HG02759 (cell line): ENCODE measurements at regions not wholly inside any gene's neighbourhood (a gene's known extent, or its start where the extent isn't known, plus 50 kb on each side); places are given as distances from the start of the nearest gene placed in this dataset.

Experiments
- ATAC-seq: cut with Tn5 transposase; IDR thresholded peaks from one replicate; pipeline ENCODE4 v1.9.1; 2021; ENCODE audit warnings: mild to moderate bottlenecking, moderate library complexity; ENCODE audit not compliant: unreplicated experiment

DNA sequence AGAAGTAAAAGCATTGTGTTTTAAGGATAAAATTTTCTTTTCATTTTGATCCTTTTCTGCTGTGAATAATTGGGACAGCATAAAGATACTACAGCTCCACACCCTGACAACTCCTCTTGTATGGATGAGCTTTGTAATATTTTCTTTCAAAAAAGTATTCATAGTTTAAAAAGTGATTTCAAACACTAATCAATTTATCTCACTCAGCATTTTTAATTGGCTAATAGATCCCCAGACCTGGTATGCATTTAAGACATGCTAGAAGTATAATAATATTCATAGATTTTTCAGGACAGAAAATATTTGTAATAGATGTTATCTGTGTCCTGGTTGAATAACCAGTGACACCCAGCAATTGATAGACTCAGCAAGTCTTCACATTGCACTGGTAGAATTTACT is 510.7 kb downstream of the RIT2 start:
- no peak for ATAC-seq

DNA sequence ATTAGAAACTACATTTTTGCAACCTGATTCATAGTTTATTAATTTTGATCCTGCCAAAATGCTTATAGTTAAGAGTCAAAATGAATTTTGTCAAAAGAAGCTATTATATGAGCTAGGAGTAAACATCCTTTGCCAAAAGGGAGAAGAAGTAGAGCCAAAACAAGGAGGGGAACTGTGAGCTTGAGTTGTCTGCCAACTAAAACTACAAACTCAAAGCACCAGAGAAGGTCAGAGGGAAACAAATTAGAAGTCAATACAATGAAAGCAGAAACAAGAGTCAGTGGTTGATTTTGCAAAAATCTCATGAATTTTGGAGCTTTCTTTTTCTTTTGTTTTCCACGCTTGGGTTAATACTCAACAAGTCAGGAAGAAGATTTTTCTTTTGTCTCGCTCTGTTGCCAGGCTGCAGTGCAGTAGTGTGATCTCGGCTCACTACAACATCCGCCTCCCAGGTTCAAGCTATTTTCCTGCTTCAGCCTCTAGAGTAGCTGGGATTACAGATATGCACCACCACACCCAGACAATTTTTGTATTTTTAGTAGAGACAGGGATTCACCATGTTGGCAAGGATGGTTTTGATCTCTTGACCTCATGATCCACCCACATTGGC is 508.5 kb downstream of the RIT2 start:
- no peak for ATAC-seq

DNA sequence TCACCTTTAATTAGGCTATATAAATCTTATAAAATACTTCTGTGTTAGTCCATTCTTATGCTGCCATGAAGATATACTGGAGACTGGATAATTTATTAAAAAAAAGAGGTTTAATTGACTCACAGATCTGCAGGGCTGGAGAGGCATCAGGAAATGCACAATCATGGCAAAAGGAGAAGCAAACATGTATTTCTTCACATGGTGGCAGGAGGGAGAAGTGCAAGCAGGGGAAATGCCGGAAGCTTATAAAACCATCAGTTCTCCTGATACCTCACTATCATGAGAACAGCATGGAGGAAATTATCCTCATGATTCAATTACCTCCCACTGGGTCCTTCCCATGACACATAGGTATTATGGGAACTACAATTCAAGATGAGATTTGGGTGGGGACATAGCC is 504.4 kb downstream of the RIT2 start:
- ATAC-seq: no peak

GRCh38 chr18:42614619-42615293 is 500.7 kb downstream of the RIT2 start:
- ATAC-seq: no peak

DNA sequence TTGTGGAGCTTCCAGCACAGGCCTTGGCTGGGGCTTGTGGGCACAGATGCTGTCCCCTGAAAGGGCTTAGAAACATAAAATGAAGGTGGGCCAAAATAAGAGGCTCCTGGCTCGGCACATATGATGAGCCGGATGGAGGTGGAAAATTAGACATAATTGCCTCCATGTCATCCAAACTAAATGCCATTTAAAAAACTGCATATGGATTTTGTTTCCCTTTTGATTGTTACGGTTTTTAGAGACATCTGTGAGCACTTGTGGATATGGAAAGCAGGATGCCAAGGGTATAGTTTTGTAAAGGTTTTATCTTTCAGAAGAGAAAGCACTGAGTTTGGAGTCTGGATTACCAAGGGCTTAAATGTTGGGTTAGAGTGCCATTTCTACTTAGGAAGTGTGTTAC is 498.3 kb downstream of the RIT2 start:
- no peak for ATAC-seq

GRCh38 chr18:42619771-42620170 is 495.7 kb downstream of the RIT2 start:
- no peak for ATAC-seq

- ATAC-seq: no peak
Observed at GRCh38 chr18:42620657-42621056, 494.8 kb downstream of the RIT2 start.

DNA sequence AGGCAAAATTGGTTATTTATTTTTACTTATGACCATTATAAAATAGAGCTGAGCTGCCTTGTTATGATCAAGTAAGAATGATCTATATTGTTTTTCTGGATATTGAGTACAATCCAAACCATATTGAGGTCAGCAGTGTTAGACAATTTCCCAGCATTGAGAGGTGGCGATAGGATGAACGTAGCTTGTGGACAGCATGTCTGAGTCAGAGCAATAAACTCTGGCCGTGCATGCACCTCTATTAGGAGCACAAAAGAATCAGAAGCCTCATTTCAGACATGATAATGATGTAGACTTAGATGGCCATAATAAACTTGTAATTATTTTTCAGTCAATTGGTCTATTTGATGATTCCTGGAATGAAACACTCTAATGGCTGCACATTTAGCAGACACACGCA is 491.6 kb downstream of the RIT2 start:
- no peak for ATAC-seq

DNA sequence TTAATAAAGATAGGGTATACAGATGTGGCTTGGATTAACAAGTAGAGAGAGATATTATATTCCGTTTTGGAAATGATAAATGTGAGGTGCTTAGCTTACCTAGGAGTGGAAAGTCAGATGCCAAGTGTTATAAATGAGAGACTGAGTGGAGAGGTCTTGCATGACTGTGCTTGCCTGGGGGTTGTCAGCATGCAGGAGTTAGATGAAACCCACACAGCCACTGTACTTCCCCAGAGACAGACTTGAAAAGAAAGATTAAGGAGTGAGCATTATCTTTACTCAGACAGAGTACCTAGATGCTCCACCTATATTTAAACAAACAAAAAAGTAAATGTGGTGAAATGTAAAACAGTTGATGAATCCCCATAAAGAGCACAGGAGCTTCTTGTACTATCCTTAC is 482.7 kb downstream of the RIT2 start:
- no peak for ATAC-seq

DNA sequence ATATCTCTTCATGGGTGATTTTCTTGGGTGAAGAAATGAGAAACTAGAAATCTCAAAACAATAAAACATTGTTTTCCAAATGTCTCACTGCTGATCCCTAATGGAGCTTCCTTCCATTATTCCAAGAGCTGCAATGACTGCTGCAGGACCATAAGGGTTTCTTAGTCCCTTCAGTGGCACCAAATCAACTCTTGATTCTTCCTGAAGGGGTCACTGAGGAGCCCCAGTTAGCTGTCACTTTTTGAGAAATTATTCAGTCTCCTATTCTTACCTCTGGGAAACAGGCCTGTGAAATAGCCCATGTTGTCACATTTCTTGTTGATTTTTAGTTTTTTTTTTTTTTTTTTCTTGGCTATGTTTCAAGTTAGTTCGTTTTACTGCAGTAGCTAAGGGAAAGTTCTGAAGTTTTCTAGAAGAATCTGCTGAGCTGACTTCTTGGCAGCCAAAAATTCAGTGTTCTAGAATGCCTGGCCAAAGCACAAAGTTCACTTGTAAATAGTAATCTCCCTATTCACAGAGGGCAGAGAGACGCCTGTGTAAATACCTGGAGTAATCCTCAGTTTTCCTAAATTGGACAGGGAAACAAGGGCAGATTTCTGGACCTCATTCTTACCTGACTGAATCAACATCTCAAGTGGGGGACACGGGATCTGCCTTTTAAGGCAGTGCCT is 480.0 kb downstream of the RIT2 start:
- no peak for ATAC-seq

GRCh38 chr18:42636309-42636708 is 479.2 kb downstream of the RIT2 start:
- no peak for ATAC-seq

DNA sequence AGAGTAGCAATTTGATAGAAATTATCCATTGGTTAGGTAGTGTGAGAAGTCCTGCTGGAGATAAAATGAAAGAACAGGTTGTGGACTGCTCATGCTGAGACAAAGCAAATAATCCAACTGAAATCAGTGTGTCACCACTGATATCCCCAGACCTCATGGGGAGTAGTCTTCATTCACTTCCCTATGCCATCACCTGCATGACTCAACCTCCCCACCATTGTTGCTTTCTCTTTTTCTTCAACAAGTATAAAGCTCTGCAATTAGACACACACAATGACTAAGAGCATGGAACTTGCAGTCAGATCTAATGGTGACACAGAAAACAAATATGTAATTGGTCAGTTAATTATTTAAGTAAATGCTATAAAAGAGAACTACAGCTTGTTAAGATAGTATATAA is 475.3 kb downstream of the RIT2 start:
- no peak for ATAC-seq

- ATAC-seq: no peak
Observed at GRCh38 chr18:42641996-42642395, 473.5 kb downstream of the RIT2 start.

GRCh38 chr18:42644729-42645131 is 470.8 kb downstream of the RIT2 start:
- ATAC-seq: no peak

DNA sequence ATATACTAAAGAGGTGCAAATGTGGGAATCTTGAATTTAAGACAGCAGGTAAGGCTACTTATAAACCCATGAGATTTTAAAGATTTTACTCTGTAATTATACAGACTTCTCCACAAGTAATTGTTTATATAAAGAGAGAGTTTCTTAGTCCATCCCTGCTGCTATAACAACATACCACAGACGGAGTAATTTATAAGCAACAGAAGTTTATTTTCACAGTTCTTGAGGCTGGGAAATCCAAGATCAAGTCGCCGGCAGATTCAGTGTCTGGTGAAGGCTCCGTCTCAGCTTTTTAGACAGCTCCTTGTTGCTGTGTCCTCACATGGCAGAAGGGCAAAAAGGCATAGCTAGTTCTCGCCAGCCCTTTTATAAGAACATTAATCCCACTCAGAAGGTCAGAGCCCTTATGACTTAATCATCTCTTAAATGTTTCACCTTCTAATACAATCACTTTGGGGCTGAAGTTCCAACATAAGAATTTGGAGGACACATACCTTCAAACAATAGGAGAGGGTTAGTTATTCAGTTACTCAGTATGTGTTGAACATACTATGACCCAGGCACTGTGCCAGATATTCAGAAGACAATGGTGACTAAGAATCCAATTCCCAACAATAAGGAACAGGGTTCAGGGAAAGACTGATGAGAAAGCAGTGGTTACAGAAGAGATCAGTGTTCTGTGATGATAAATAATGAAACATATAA is 466.0 kb downstream of the RIT2 start:
- no peak for ATAC-seq

DNA sequence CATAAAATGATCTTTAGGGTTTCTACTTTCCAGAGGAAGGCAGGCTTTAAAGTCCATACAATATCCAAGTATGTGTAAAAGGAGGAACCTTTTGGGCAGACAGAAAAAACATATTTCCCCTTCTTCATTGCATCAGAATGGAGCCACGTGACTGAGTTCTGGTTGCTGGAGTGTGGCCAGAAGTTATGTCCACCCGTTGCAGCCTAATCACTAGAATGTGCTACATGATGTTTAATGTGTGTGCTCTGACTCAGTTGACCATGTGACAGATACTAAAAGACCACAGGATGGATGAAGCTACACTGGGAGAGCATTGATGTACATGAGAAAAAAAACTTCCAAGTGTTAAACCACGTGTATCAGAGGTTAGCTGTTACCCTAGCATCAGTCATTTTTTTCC is 460.9 kb downstream of the RIT2 start:
- no peak for ATAC-seq

- no peak for ATAC-seq
Observed at GRCh38 chr18:42657551-42657950, 457.9 kb downstream of the RIT2 start.

DNA sequence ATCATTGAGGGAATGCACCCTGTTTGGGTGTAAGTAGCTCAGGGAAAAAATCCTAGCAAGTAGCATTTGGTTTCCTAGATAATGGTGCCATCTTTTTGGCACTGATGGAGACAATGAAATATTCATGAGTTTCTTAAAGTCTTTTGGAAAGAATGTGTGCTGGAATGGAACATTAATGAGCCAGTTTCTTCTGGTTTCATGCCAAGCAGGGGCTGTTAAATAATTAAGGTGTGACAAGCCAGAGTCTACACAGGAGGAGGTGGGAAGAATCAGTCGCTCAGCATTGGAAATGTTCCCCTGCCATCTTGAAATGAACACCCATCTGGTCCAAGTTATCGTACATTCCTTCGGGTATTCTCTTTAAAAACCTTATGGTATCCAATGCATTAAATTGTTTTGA is 457.3 kb downstream of the RIT2 start:
- ATAC-seq: no peak

DNA sequence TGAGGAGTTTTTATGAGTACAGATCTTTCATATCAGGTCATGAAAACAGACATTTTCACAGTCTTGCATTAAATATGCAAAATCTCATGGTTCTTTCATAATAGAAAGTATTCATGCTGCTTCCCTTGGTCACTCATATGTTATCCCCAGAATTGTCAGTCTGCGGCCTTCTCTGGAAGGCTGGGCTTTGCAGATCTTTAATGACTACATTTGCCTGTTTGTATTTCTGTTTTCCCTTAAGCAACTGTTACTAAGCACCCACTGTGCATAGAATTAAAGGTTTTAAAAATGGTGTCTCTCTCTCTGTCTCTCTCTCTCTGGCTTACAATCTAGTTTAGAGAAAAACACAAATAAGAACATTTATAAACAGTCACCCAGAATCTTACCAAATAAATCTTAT is 456.3 kb downstream of the RIT2 start:
- no peak for ATAC-seq

GRCh38 chr18:42670860-42671259 is 444.6 kb downstream of the RIT2 start:
- ATAC-seq: no peak

DNA sequence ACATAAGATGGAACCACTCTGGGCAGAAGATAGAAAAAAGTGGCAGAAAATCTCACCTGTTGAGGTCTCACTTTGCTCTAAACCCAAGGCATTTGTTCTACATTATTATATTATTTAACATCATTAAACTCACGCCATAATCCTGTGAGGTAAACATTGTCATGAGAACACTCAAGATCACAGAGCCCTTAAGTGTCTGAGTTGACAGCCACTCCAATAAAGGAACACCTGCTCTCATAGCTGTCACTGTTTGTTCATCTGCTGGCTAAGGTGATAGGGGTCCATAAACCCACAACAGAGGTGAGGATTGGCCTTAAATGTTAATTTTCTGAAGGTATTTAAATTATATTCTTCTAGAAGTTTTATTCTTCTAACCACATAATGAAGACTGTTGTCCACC is 439.7 kb downstream of the RIT2 start:
- ATAC-seq: no peak

DNA sequence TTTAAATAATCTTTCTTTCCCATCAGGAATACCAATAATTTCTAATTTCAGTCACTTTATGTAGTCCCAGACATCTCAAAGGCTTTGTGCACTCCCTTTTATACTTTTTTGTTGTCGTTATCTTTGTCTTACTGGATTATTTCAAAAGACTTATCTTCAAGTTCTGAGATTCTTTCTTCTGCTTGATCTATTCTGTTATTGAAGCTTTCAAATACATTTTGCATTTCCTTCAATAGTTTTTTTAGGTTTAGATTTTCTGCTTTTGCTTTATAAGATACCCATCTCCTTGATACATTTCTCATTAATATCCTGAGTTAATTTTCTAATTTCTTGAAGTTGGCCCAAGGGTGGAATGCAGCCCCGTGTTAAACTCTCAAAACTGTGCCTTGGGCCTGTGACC is 432.4 kb downstream of the RIT2 start:
- ATAC-seq: no peak
